WTC11 (cell line): ENCODE measurements at regions not wholly inside any gene's neighbourhood (a gene's known extent, or its start where the extent isn't known, plus 50 kb on each side); places are given as distances from the start of the nearest gene placed in this dataset.

Experiments used
- ATAC-seq: fragments of 200-7000 bp; cut with Tn5 transposase; 2 replicates; pipeline ENCODE4 v1.10.0; 2021; ENCODE audit warnings: mild to moderate bottlenecking, moderate library complexity
- CTCF ChIA-PET: fragments of 300-600 bp; sonication (Branson Sonifier 250); formaldehyde crosslinking; loops from one replicate; lab custom pipeline; 2021; ENCODE audit warnings: antibody characterized with exemption; lab: Charles Lee
- POLR2A ChIA-PET: fragments of 350-600 bp; sonication (Branson Sonifier 250); formaldehyde crosslinking; loops from one replicate; lab custom pipeline; 2021; ENCODE audit warnings: antibody characterized with exemption; lab: Charles Lee
- DNase-seq: peaks from one replicate; pipeline ENCODE4 v3.0.0; 2021; ENCODE audit warnings: low spot score
- H3K27ac Mint-ChIP-seq: 2 replicates; pipeline ENCODE4 v1.8.0; 2021; ENCODE audit warnings: mixed read lengths
- H3K27me3 Mint-ChIP-seq: 2 replicates; pipeline ENCODE4 v1.8.0; 2021; ENCODE audit warnings: low read depth, mild to moderate bottlenecking, moderate library complexity, mixed read lengths
- H3K36me3 Mint-ChIP-seq: 2 replicates; pipeline ENCODE4 v1.8.0; 2021; ENCODE audit warnings: mixed read lengths
- H3K4me1 Mint-ChIP-seq: 2 replicates; pipeline ENCODE4 v1.8.0; 2022; ENCODE audit warnings: mixed read lengths
- H3K4me3 Mint-ChIP-seq: 2 replicates; pipeline ENCODE4 v1.8.0; 2021; ENCODE audit warnings: mild to moderate bottlenecking, moderate library complexity, mixed read lengths
- H3K9me3 Mint-ChIP-seq: 2 replicates; pipeline ENCODE4 v1.8.0; 2021; ENCODE audit warnings: mixed read lengths
- AR ChIP-seq: fragments of 250-450 bp; sonication (Bioruptor Pico); IDR thresholded peaks from 2 replicates; pipeline ENCODE4 v1.9.0; 2021; ENCODE audit warnings: mild to moderate bottlenecking
- ELF4 ChIP-seq: sonication (generic); formaldehyde crosslinking; IDR thresholded peaks from 2 replicates; pipeline ENCODE4 v1.8.1; 2022; ENCODE audit warnings: low read depth, mild to moderate bottlenecking, moderate library complexity, missing genetic modification reagents
- EMX1 ChIP-seq: fragments of 250-450 bp; sonication (Bioruptor Pico); IDR thresholded peaks from 2 replicates; pipeline ENCODE4 v1.8.0; 2021; ENCODE audit warnings: mild to moderate bottlenecking
- ERG ChIP-seq: fragments of 250-450 bp; sonication (Bioruptor Pico); IDR thresholded peaks from 2 replicates; pipeline ENCODE4 v1.8.0; 2021; ENCODE audit warnings: mild to moderate bottlenecking
- JAZF1 ChIP-seq: fragments of 250-450 bp; sonication (Bioruptor Pico); IDR thresholded peaks from 2 replicates; pipeline ENCODE4 v1.9.0; 2021; ENCODE audit warnings: moderate library complexity, mild to moderate bottlenecking, inconsistent platforms
- KAT7 ChIP-seq: sonication (generic); formaldehyde crosslinking; IDR thresholded peaks from 2 replicates; pipeline ENCODE4 v1.8.1; 2023; ENCODE audit warnings: missing genetic modification reagents, mild to moderate bottlenecking, borderline replicate concordance
- MXD4 ChIP-seq: fragments of 250-450 bp; sonication (Bioruptor Pico); IDR thresholded peaks from 2 replicates; pipeline ENCODE4 v1.8.0; 2021; ENCODE audit warnings: mild to moderate bottlenecking, moderate library complexity, borderline replicate concordance
- NR3C1 ChIP-seq: sonication (generic); formaldehyde crosslinking; conservative IDR thresholded peaks from 2 replicates; pipeline ENCODE4 v1.8.1; 2023; ENCODE audit warnings: low read depth, mild to moderate bottlenecking, missing genetic modification reagents
- RELA ChIP-seq: sonication (generic); formaldehyde crosslinking; IDR thresholded peaks from 2 replicates; pipeline ENCODE4 v1.8.1; 2022; ENCODE audit warnings: missing genetic modification reagents, mild to moderate bottlenecking, borderline replicate concordance
- RORB ChIP-seq: fragments of 250-450 bp; sonication (Bioruptor Pico); IDR thresholded peaks from 2 replicates; pipeline ENCODE4 v1.9.0; 2021; ENCODE audit warnings: mild to moderate bottlenecking
- SP1 ChIP-seq: sonication (generic); formaldehyde crosslinking; conservative IDR thresholded peaks from 2 replicates; pipeline ENCODE4 v1.8.1; 2022; ENCODE audit warnings: missing genetic modification reagents
- TP53 ChIP-seq: sonication (generic); formaldehyde crosslinking; IDR thresholded peaks from 2 replicates; pipeline ENCODE4 v1.8.1; 2023; ENCODE audit warnings: mild to moderate bottlenecking, missing genetic modification reagents
- USF2 ChIP-seq: sonication (generic); formaldehyde crosslinking; IDR thresholded peaks from 2 replicates; pipeline ENCODE4 v1.8.1; 2023; ENCODE audit warnings: mild to moderate bottlenecking, missing genetic modification reagents, moderate library complexity
- ZBTB21 ChIP-seq: sonication (generic); formaldehyde crosslinking; IDR thresholded peaks from 2 replicates; pipeline ENCODE4 v1.8.1; 2023; ENCODE audit warnings: mild to moderate bottlenecking, missing genetic modification reagents, borderline replicate concordance
- ZNF138 ChIP-seq: sonication (generic); formaldehyde crosslinking; conservative IDR thresholded peaks from 2 replicates; pipeline ENCODE4 v1.8.1; 2022; ENCODE audit warnings: mild to moderate bottlenecking, moderate library complexity, missing genetic modification reagents
- ZNF232 ChIP-seq: sonication (generic); formaldehyde crosslinking; IDR thresholded peaks from 2 replicates; pipeline ENCODE4 v1.8.0; 2022; ENCODE audit warnings: mild to moderate bottlenecking, missing genetic modification reagents
- ZNF317 ChIP-seq: sonication (generic); formaldehyde crosslinking; IDR thresholded peaks from 2 replicates; pipeline ENCODE4 v1.8.1; 2023; ENCODE audit warnings: low read depth, mild to moderate bottlenecking, moderate library complexity, missing genetic modification reagents, borderline replicate concordance
- ZNF512 ChIP-seq: sonication (generic); formaldehyde crosslinking; IDR thresholded peaks from 2 replicates; pipeline ENCODE4 v1.8.1; 2022; ENCODE audit warnings: missing genetic modification reagents, borderline replicate concordance
- TF ChIP-seq, protein P1 (sequence below): sonication (generic); formaldehyde crosslinking; IDR thresholded peaks from 2 replicates; pipeline ENCODE4 v1.8.0; 2022; ENCODE audit warnings: mild to moderate bottlenecking, missing genetic modification reagents
- TF ChIP-seq, protein P2 (sequence below): sonication (generic); formaldehyde crosslinking; IDR thresholded peaks from 2 replicates; pipeline ENCODE4 v1.8.1; 2022; ENCODE audit warnings: mild to moderate bottlenecking, missing genetic modification reagents, moderate library complexity, borderline replicate concordance
- TF ChIP-seq, protein P3 (sequence below): fragments of 200-600 bp; IDR thresholded peaks from 2 replicates; pipeline ENCODE4 v1.8.0; 2022; ENCODE audit warnings: antibody characterized with exemption
- TF ChIP-seq, protein P4 (sequence below): sonication (generic); formaldehyde crosslinking; IDR thresholded peaks from 2 replicates; pipeline ENCODE4 v1.8.1; 2023; ENCODE audit warnings: mild to moderate bottlenecking, missing genetic modification reagents, moderate library complexity

GRCh38 chr4:53651156-53651735 lies 60.0 kb upstream of the LNX1 start (continued):
- TF ChIP-seq AR (CRISPR knock-in tag), result no peak
- no peak for TF ChIP-seq RELA
- TF ChIP-seq, protein P1, sequence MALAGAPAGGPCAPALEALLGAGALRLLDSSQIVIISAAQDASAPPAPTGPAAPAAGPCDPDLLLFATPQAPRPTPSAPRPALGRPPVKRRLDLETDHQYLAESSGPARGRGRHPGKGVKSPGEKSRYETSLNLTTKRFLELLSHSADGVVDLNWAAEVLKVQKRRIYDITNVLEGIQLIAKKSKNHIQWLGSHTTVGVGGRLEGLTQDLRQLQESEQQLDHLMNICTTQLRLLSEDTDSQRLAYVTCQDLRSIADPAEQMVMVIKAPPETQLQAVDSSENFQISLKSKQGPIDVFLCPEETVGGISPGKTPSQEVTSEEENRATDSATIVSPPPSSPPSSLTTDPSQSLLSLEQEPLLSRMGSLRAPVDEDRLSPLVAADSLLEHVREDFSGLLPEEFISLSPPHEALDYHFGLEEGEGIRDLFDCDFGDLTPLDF (CRISPR knock-in tag), result no peak
- TF ChIP-seq USF2, result no peak

DNA sequence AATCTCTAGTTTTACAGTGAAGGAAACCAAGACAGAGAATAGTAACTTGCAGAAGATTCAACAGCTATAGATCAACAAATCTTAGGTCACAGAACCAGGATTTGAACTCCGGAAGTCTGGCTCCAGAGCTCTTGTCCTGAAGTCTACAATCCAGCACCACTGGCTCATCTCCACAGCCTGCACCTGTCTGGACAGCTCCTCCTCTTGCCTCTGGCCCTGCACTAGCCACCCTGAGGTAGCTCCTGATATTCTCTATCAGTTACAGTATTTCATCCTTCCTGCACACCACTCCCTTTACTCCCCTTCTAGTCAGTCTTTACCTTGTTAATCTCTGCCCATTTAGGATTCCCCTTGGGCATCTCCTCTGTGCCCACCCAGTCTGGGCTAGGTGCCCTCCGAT lies 58.1 kb upstream of the LNX1 start:
- ATAC-seq, result no peak
- POLR2A ChIA-PET, result no interaction called here

DNA sequence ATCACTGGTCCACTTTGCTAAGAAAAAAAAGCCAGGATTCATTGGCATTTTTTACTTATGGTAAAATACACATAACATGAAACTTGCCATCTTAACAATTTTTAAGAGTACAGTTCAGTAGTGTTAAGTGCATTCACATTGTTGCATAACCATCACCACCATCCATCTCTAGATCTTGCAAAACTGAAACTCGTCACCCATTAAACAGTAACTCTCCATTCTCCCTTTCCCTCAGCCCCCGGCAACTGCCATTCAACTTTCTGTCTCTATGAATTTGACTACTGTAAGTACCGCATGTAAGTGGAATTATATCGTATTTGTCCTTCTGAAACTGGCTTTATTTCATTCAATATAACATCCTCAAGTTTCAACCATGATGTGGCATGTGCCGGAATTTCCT lies 56.3 kb upstream of the LNX1 start:
- Mint-ChIP-seq H3K27me3 (no peaks in the 10 kb centered on the region), H3K9me3 (peaks cover 4% of the 10 kb centered on the region; the same call in 1 of the 2 replicates), H3K36me3 (no peaks in the 10 kb centered on the region), H3K27ac (no peak overlapping the region), H3K4me3 (no peak overlapping the region), H3K4me1 (peaks cover 14% of the 10 kb centered on the region)
- POLR2A ChIA-PET, result no interaction called here
- CTCF ChIA-PET, result no interaction called here
- no peak for DNase-seq
- no peak for ATAC-seq
- TF ChIP-seq ZNF138 (CRISPR knock-in tag) (no peak), ZNF512 (CRISPR knock-in tag) (no peak), SP1 (CRISPR knock-in tag) (no peak), ZBTB21 (no peak), ZNF232 (CRISPR knock-in tag) (no peak), AR (CRISPR knock-in tag) (no peak), JAZF1 (CRISPR knock-in tag) (no peak), RORB (CRISPR knock-in tag) (no peak), ERG (CRISPR knock-in tag) (no peak)
- TF ChIP-seq, protein P2, sequence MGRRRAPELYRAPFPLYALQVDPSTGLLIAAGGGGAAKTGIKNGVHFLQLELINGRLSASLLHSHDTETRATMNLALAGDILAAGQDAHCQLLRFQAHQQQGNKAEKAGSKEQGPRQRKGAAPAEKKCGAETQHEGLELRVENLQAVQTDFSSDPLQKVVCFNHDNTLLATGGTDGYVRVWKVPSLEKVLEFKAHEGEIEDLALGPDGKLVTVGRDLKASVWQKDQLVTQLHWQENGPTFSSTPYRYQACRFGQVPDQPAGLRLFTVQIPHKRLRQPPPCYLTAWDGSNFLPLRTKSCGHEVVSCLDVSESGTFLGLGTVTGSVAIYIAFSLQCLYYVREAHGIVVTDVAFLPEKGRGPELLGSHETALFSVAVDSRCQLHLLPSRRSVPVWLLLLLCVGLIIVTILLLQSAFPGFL (CRISPR knock-in tag), result no peak
- TF ChIP-seq, protein P3, sequence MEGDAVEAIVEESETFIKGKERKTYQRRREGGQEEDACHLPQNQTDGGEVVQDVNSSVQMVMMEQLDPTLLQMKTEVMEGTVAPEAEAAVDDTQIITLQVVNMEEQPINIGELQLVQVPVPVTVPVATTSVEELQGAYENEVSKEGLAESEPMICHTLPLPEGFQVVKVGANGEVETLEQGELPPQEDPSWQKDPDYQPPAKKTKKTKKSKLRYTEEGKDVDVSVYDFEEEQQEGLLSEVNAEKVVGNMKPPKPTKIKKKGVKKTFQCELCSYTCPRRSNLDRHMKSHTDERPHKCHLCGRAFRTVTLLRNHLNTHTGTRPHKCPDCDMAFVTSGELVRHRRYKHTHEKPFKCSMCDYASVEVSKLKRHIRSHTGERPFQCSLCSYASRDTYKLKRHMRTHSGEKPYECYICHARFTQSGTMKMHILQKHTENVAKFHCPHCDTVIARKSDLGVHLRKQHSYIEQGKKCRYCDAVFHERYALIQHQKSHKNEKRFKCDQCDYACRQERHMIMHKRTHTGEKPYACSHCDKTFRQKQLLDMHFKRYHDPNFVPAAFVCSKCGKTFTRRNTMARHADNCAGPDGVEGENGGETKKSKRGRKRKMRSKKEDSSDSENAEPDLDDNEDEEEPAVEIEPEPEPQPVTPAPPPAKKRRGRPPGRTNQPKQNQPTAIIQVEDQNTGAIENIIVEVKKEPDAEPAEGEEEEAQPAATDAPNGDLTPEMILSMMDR, result no peak

More for the DNA sequence above, 58.1 kb upstream of the LNX1 start:
- Mint-ChIP-seq H3K4me1 (peaks cover 17% of the 10 kb centered on the region), H3K36me3 (no peaks in the 10 kb centered on the region), H3K27ac (no peak overlapping the region), H3K4me3 (no peak overlapping the region), H3K27me3 (no peaks in the 10 kb centered on the region), H3K9me3 (peaks cover 4% of the 10 kb centered on the region; the same call in 1 of the 2 replicates)
- DNase-seq, result no peak
- CTCF ChIA-PET, result no interaction called here
- TF ChIP-seq ELF4 (CRISPR knock-in tag) (no peak), EMX1 (CRISPR knock-in tag) (no peak), KAT7 (no peak), TP53 (CRISPR knock-in tag) (no peak), ZNF317 (CRISPR knock-in tag) (no peak), NR3C1 (CRISPR knock-in tag) (no peak), ZNF232 (CRISPR knock-in tag) (no peak), MXD4 (no peak)
- TF ChIP-seq, protein P4, sequence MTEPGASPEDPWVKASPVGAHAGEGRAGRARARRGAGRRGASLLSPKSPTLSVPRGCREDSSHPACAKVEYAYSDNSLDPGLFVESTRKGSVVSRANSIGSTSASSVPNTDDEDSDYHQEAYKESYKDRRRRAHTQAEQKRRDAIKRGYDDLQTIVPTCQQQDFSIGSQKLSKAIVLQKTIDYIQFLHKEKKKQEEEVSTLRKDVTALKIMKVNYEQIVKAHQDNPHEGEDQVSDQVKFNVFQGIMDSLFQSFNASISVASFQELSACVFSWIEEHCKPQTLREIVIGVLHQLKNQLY (CRISPR knock-in tag), result no peak
